ENCODE measurements at regions not wholly inside any gene's neighbourhood (a gene's known extent, or its start where the extent isn't known, plus 50 kb on each side); places are given as distances from the start of the nearest gene placed in this dataset.

DNA sequence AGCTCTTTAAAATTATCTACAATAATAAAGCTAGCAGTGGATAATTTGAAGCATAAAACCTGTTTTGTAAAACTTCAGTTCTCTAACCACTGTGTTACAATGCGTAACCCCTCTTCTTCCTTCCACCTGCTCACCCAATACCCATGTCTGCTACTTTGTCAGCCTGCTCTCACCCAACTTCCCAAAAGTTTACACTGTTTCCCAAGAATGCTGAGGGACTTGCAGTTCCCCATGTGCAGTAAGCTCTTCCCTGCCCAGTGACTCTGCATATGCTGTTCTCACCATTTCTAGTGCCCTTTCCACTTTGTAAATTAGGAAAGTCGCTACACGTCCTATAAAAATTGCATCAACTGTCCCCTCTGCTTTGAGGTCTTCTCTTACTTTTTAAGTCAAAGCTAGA is 315.9 kb upstream of the SEMA6D start:
- H3K9ac ChIP-seq (ENCODE audit: low read length), result no peak overlapping the region
- H3K4me3 ChIP-seq (ENCODE audit: low read depth, low read length), result no peak overlapping the region
- H3K27me3 ChIP-seq (ENCODE audit: control insufficient read depth, insufficient read depth, low read length), result no peaks in the 10 kb centered on the region
- H3K36me3 ChIP-seq (ENCODE audit: control insufficient read depth, insufficient read depth, low read length), result no peaks in the 10 kb centered on the region
- peaks cover 16% of the 10 kb centered on the region for H3K4me1 ChIP-seq (ENCODE audit: control insufficient read depth, insufficient read depth, low read length)
- no peaks in the 10 kb centered on the region for H3K9me3 ChIP-seq (ENCODE audit: control insufficient read depth, insufficient read depth, low read depth, low read length)
- H3K27ac ChIP-seq (ENCODE audit: low read depth, low read length), result no peak overlapping the region

GRCh38 chr15:47402829-47403228 is 314.5 kb upstream of the SEMA6D start:
- H3K27ac ChIP-seq (ENCODE audit: low read depth, low read length), result no peak overlapping the region
- H3K36me3 ChIP-seq (ENCODE audit: control insufficient read depth, insufficient read depth, low read length), result no peaks in the 10 kb centered on the region
- no peak overlapping the region for H3K9ac ChIP-seq (ENCODE audit: low read length)
- H3K4me3 ChIP-seq (ENCODE audit: low read depth, low read length), result no peak overlapping the region
- peaks cover 27% of the 10 kb centered on the region for H3K4me1 ChIP-seq (ENCODE audit: control insufficient read depth, insufficient read depth, low read length)
- H3K9me3 ChIP-seq (ENCODE audit: control insufficient read depth, insufficient read depth, low read depth, low read length), result no peaks in the 10 kb centered on the region
- no peaks in the 10 kb centered on the region for H3K27me3 ChIP-seq (ENCODE audit: control insufficient read depth, insufficient read depth, low read length)

DNA sequence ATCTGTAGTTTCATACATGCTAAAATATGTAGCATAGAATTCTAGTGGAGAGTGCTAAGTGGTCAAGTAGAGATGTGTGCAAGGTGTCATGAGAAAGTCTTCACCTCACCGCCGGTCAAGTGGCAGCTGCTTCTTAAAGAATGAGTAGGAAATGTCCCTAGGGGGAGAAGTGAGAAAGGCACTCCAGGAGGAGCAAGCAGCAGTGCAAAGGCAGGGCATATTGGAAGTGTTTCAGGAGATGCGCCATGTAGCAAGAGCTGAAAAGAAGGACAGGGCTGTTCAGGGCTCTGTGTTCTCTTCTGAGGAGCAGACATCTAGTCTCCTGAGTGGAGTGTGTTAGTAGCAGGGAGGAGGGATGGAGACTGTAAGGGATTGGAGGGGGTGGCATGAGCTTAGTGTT is 312.4 kb upstream of the SEMA6D start:
- Histone ChIP-seq H3K27ac (ENCODE audit: low read depth, low read length) (no peak overlapping the region), H3K4me1 (ENCODE audit: control insufficient read depth, insufficient read depth, low read length) (peaks cover 33% of the 10 kb centered on the region), H3K4me3 (ENCODE audit: low read depth, low read length) (no peak overlapping the region), H3K27me3 (ENCODE audit: control insufficient read depth, insufficient read depth, low read length) (no peaks in the 10 kb centered on the region), H3K9me3 (ENCODE audit: control insufficient read depth, insufficient read depth, low read depth, low read length) (no peaks in the 10 kb centered on the region), H3K9ac (ENCODE audit: low read length) (no peak overlapping the region), H3K36me3 (ENCODE audit: control insufficient read depth, insufficient read depth, low read length) (no peaks in the 10 kb centered on the region)

GRCh38 chr15:47405365-47406162 is 311.7 kb upstream of the SEMA6D start:
- Histone ChIP-seq H3K27me3 (ENCODE audit: control insufficient read depth, insufficient read depth, low read length) (no peaks in the 10 kb centered on the region), H3K9ac (ENCODE audit: low read length) (no peak overlapping the region), H3K9me3 (ENCODE audit: control insufficient read depth, insufficient read depth, low read depth, low read length) (no peaks in the 10 kb centered on the region), H3K4me1 (ENCODE audit: control insufficient read depth, insufficient read depth, low read length) (peaks cover 33% of the 10 kb centered on the region), H3K36me3 (ENCODE audit: control insufficient read depth, insufficient read depth, low read length) (no peaks in the 10 kb centered on the region), H3K4me3 (ENCODE audit: low read depth, low read length) (no peak overlapping the region), H3K27ac (ENCODE audit: low read depth, low read length) (no peak overlapping the region)

GRCh38 chr15:47407692-47408091 is 309.6 kb upstream of the SEMA6D start:
- Histone ChIP-seq H3K9ac (ENCODE audit: low read length) (no peak overlapping the region), H3K36me3 (ENCODE audit: control insufficient read depth, insufficient read depth, low read length) (no peaks in the 10 kb centered on the region)

GRCh38 chr15:47409038-47409437 is 308.3 kb upstream of the SEMA6D start:
- Histone ChIP-seq H3K4me3 (ENCODE audit: low read depth, low read length) (no peak overlapping the region), H3K27me3 (ENCODE audit: control insufficient read depth, insufficient read depth, low read length) (no peaks in the 10 kb centered on the region), H3K36me3 (ENCODE audit: control insufficient read depth, insufficient read depth, low read length) (no peaks in the 10 kb centered on the region), H3K9ac (ENCODE audit: low read length) (no peak overlapping the region), H3K4me1 (ENCODE audit: control insufficient read depth, insufficient read depth, low read length) (peaks cover 33% of the 10 kb centered on the region), H3K9me3 (ENCODE audit: control insufficient read depth, insufficient read depth, low read depth, low read length) (no peaks in the 10 kb centered on the region), H3K27ac (ENCODE audit: low read depth, low read length) (no peak overlapping the region)

More at GRCh38 chr15:47407692-47408091, 309.6 kb upstream of the SEMA6D start:
- H3K27ac ChIP-seq (ENCODE audit: low read depth, low read length), result no peak overlapping the region
- peaks cover 33% of the 10 kb centered on the region for H3K4me1 ChIP-seq (ENCODE audit: control insufficient read depth, insufficient read depth, low read length)
- no peaks in the 10 kb centered on the region for H3K9me3 ChIP-seq (ENCODE audit: control insufficient read depth, insufficient read depth, low read depth, low read length)
- no peaks in the 10 kb centered on the region for H3K27me3 ChIP-seq (ENCODE audit: control insufficient read depth, insufficient read depth, low read length)
- H3K4me3 ChIP-seq (ENCODE audit: low read depth, low read length), result no peak overlapping the region

DNA sequence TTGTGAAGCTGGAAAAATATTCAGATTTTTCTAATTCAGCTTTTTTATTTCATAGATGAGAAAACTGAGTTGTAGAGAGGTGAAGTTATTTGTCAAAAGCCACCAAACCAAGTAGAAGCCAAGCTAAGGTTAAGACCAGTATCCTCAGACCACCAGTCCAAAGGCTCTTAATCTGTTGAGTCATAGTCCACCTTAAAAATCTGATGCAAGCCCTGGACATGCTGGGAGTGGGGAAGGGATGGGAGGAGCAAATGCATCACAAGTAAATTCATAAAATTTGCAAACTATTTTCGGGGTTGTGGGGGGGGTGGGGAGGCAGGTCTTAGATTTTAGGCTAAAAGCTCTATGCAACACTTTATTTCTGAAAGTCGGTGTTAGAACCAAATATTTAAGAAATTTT is 307.7 kb upstream of the SEMA6D start:
- Histone ChIP-seq H3K4me3 (ENCODE audit: low read depth, low read length) (no peak overlapping the region), H3K27me3 (ENCODE audit: control insufficient read depth, insufficient read depth, low read length) (no peaks in the 10 kb centered on the region), H3K36me3 (ENCODE audit: control insufficient read depth, insufficient read depth, low read length) (no peaks in the 10 kb centered on the region), H3K9me3 (ENCODE audit: control insufficient read depth, insufficient read depth, low read depth, low read length) (no peaks in the 10 kb centered on the region), H3K4me1 (ENCODE audit: control insufficient read depth, insufficient read depth, low read length) (peaks cover 33% of the 10 kb centered on the region), H3K27ac (ENCODE audit: low read depth, low read length) (no peak overlapping the region), H3K9ac (ENCODE audit: low read length) (no peak overlapping the region)

DNA sequence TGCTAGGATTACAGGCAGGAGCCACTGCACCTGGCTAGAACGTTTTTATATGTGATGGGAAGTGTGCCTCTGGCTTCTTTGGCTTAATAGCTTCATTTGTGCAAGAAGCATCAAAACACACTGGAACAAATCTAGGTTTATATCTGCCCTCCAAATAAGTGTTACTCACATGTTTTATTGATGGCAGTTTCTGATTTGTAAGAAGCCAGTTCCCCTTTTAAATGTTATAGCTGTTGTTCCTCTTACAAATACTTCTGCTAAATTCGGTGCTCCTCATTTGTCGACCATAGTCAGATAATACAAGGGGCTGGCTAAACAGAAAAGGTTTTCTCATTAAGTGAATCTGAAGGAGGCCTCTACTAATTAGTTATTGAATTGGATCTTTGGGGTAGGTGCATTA is 307.1 kb upstream of the SEMA6D start:
- Histone ChIP-seq H3K9me3 (ENCODE audit: control insufficient read depth, insufficient read depth, low read depth, low read length) (no peaks in the 10 kb centered on the region), H3K9ac (ENCODE audit: low read length) (no peak overlapping the region), H3K27ac (ENCODE audit: low read depth, low read length) (no peak overlapping the region), H3K36me3 (ENCODE audit: control insufficient read depth, insufficient read depth, low read length) (no peaks in the 10 kb centered on the region), H3K4me1 (ENCODE audit: control insufficient read depth, insufficient read depth, low read length) (peaks cover 31% of the 10 kb centered on the region), H3K4me3 (ENCODE audit: low read depth, low read length) (no peak overlapping the region), H3K27me3 (ENCODE audit: control insufficient read depth, insufficient read depth, low read length) (no peaks in the 10 kb centered on the region)

DNA sequence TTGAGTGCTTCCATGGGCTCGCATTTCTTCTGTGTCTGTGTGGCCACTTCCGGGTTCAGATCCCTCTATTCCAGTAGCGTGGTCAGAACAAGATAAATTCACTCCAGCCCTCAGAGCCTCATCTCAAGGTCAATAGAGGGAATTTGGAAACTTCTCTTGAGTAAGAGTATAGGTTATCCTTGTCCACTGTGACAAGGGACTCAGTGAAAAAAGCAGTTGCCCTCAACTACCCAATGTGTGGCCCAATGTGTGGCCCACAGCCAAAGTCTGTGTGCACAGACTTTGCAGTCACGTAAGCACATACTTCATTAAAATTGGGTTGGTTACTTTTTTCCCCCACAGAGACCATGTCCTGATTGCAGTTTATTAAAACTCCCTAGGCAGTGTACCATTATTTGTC is 305.6 kb upstream of the SEMA6D start:
- no peaks in the 10 kb centered on the region for H3K36me3 ChIP-seq (ENCODE audit: control insufficient read depth, insufficient read depth, low read length)
- no peak overlapping the region for H3K27ac ChIP-seq (ENCODE audit: low read depth, low read length)
- H3K9me3 ChIP-seq (ENCODE audit: control insufficient read depth, insufficient read depth, low read depth, low read length), result no peaks in the 10 kb centered on the region
- peaks cover 21% of the 10 kb centered on the region for H3K4me1 ChIP-seq (ENCODE audit: control insufficient read depth, insufficient read depth, low read length)
- H3K4me3 ChIP-seq (ENCODE audit: low read depth, low read length), result no peak overlapping the region
- no peak overlapping the region for H3K9ac ChIP-seq (ENCODE audit: low read length)
- H3K27me3 ChIP-seq (ENCODE audit: control insufficient read depth, insufficient read depth, low read length), result no peaks in the 10 kb centered on the region

- no peaks in the 10 kb centered on the region for H3K36me3 ChIP-seq (ENCODE audit: control insufficient read depth, insufficient read depth, low read length)
- H3K4me3 ChIP-seq (ENCODE audit: low read depth, low read length), result no peak overlapping the region
- peaks cover 19% of the 10 kb centered on the region for H3K4me1 ChIP-seq (ENCODE audit: control insufficient read depth, insufficient read depth, low read length)
- no peak overlapping the region for H3K9ac ChIP-seq (ENCODE audit: low read length)
- H3K27ac ChIP-seq (ENCODE audit: low read depth, low read length), result no peak overlapping the region
- no peaks in the 10 kb centered on the region for H3K27me3 ChIP-seq (ENCODE audit: control insufficient read depth, insufficient read depth, low read length)
- H3K9me3 ChIP-seq (ENCODE audit: control insufficient read depth, insufficient read depth, low read depth, low read length), result no peaks in the 10 kb centered on the region
Observed at GRCh38 chr15:47412136-47412535, 305.2 kb upstream of the SEMA6D start.

GRCh38 chr15:47412802-47413201 is 304.5 kb upstream of the SEMA6D start:
- peaks cover 13% of the 10 kb centered on the region for H3K4me1 ChIP-seq (ENCODE audit: control insufficient read depth, insufficient read depth, low read length)
- H3K27me3 ChIP-seq (ENCODE audit: control insufficient read depth, insufficient read depth, low read length), result no peaks in the 10 kb centered on the region
- H3K4me3 ChIP-seq (ENCODE audit: low read depth, low read length), result no peak overlapping the region
- no peaks in the 10 kb centered on the region for H3K36me3 ChIP-seq (ENCODE audit: control insufficient read depth, insufficient read depth, low read length)
- no peak overlapping the region for H3K27ac ChIP-seq (ENCODE audit: low read depth, low read length)
- no peak overlapping the region for H3K9ac ChIP-seq (ENCODE audit: low read length)
- H3K9me3 ChIP-seq (ENCODE audit: control insufficient read depth, insufficient read depth, low read depth, low read length), result no peaks in the 10 kb centered on the region

Measured in HUES6 (cell line).